IMR-90 (cell line): ENCODE measurements at regions not wholly inside any gene's neighbourhood (a gene's known extent, or its start where the extent isn't known, plus 50 kb on each side); places are given as distances from the start of the nearest gene placed in this dataset.

ENCODE experiments used
- ATAC-seq: fragments of 200-7000 bp; cut with Tn5 transposase; 2 replicates; pipeline ENCODE4 v1.9.1; 2020; ENCODE audit warnings: low read depth, mild to moderate bottlenecking, moderate library complexity
- BruUV-seq: library from RNA; stranded (reverse); fragments of 400-500 nt; replicated peaks from 2 replicates; lab custom pipeline; 2021; lab: Mats Ljungman, UMichigan
- CTCF ChIA-PET: fragments of 300-600 bp; formaldehyde crosslinking; extraction: SDS; loops from one replicate; lab custom pipeline; 2021; ENCODE audit warnings: antibody characterized with exemption; lab: Yijun Ruan, JAX
- POLR2A ChIA-PET: fragments of 300-600 bp; sonication (Branson Sonifier 250); formaldehyde crosslinking; loops from one replicate; lab custom pipeline; 2022; ENCODE audit warnings: antibody characterized with exemption; ENCODE audit not compliant: unreplicated experiment; lab: Charles Lee
- DNase-seq: peaks from one replicate; pipeline ENCODE4 v3.0.0; 2013
- H2AFZ ChIP-seq: replicated peaks from 2 replicates; pipeline ENCODE3; 2013; ENCODE audit warnings: low read length, mild to moderate bottlenecking; ENCODE audit not compliant: poor library complexity
- H2AK5ac ChIP-seq: 2 replicates; pipeline ENCODE4 v1.6.1; 2013; ENCODE audit warnings: low read depth, low read length, inconsistent platforms
- H2AK9ac ChIP-seq: replicated peaks from 2 replicates; pipeline ENCODE3; 2013; ENCODE audit warnings: mild to moderate bottlenecking, low read depth, low read length, moderate library complexity; ENCODE audit not compliant: poor library complexity
- H2BK120ac ChIP-seq: 2 replicates; pipeline ENCODE4 v1.6.1; 2013; ENCODE audit warnings: low read depth, low read length, inconsistent platforms
- H2BK15ac ChIP-seq: 3 replicates; pipeline ENCODE4 v1.6.1; 2013; ENCODE audit warnings: low read depth, low read length, inconsistent platforms
- H2BK20ac ChIP-seq: 2 replicates; pipeline ENCODE4 v1.6.1; 2013; ENCODE audit warnings: low read depth, mild to moderate bottlenecking, inconsistent platforms, low read length, moderate library complexity
- H2BK5ac ChIP-seq: 2 replicates; pipeline ENCODE4 v1.6.1; 2013; ENCODE audit warnings: mild to moderate bottlenecking, low read depth, low read length, inconsistent platforms; ENCODE audit not compliant: poor library complexity, severe bottlenecking
- H3K14ac ChIP-seq: replicated peaks from 2 replicates; pipeline ENCODE4 v1.6.1; 2013; ENCODE audit warnings: low read depth, low read length, inconsistent platforms
- H3K18ac ChIP-seq: 2 replicates; pipeline ENCODE4 v1.6.1; 2013; ENCODE audit warnings: low read depth, low read length, control low read depth
- H3K23ac ChIP-seq: 2 replicates; pipeline ENCODE4 v1.6.1; 2013; ENCODE audit warnings: low read depth, low read length, inconsistent platforms
- H3K27ac ChIP-seq: 2 replicates; pipeline ENCODE4 v1.5.1; 2013; ENCODE audit warnings: mild to moderate bottlenecking, control low read depth, low read length; ENCODE audit not compliant: insufficient read depth
- H3K27me3 ChIP-seq: 2 replicates; pipeline ENCODE4 v1.6.1; 2013; ENCODE audit warnings: low read length; ENCODE audit not compliant: control insufficient read depth, insufficient read depth
- H3K36me3 ChIP-seq: 2 replicates; pipeline ENCODE4 v1.6.1; 2013; ENCODE audit warnings: low read length, mixed read lengths; ENCODE audit not compliant: control insufficient read depth, insufficient read depth
- H3K4ac ChIP-seq: 2 replicates; pipeline ENCODE4 v1.6.1; 2013; ENCODE audit warnings: low read depth, low read length, inconsistent platforms
- H3K4me1 ChIP-seq: 2 replicates; pipeline ENCODE4 v1.6.1; 2013; ENCODE audit warnings: low read length, mixed read lengths; ENCODE audit not compliant: control insufficient read depth, insufficient read depth
- H3K4me2 ChIP-seq: 2 replicates; pipeline ENCODE4 v1.6.1; 2013; ENCODE audit warnings: low read depth, mild to moderate bottlenecking, control low read depth, low read length, moderate library complexity
- H3K4me3 ChIP-seq: 2 replicates; pipeline ENCODE4 v1.5.1; 2013; ENCODE audit warnings: low read depth, mild to moderate bottlenecking, control low read depth, low read length, moderate library complexity; ENCODE audit not compliant: insufficient read depth
- H3K56ac ChIP-seq: 2 replicates; pipeline ENCODE4 v1.6.1; 2013; ENCODE audit warnings: low read length, inconsistent platforms; ENCODE audit not compliant: insufficient read depth; ENCODE audit errors: extremely low read depth
- H3K79me1 ChIP-seq, 2 experiments: 2 replicates each; pipeline ENCODE4 v1.6.1; 2013; ENCODE audit warnings: low read length in 2 of 2, inconsistent platforms in 1 of 2, low read depth in 1 of 2
- H3K9ac ChIP-seq: 2 replicates; pipeline ENCODE4 v1.6.1; 2013; ENCODE audit warnings: low read depth, low read length, control low read depth
- H3K9me1 ChIP-seq: 2 replicates; pipeline ENCODE4 v1.6.1; 2013; ENCODE audit warnings: low read length, inconsistent platforms; ENCODE audit not compliant: insufficient read depth
- H3K9me3 ChIP-seq: 2 replicates; pipeline ENCODE4 v1.6.1; 2013; ENCODE audit warnings: low read length; ENCODE audit not compliant: control insufficient read depth, insufficient read depth
- H4K20me1 ChIP-seq: 2 replicates; pipeline ENCODE4 v1.6.1; 2013; ENCODE audit warnings: low read length, inconsistent platforms; ENCODE audit not compliant: insufficient read depth
- H4K5ac ChIP-seq: 2 replicates; pipeline ENCODE4 v1.6.1; 2013; ENCODE audit warnings: mild to moderate bottlenecking, low read depth, low read length, control low read depth
- H4K8ac ChIP-seq, 2 experiments: 2 replicates each; pipeline ENCODE4 v1.6.1; 2013; ENCODE audit warnings: low read depth in 2 of 2, low read length in 2 of 2, control low read depth in 1 of 2, inconsistent platforms in 1 of 2
- H4K91ac ChIP-seq: 2 replicates; pipeline ENCODE4 v1.6.1; 2013; ENCODE audit warnings: low read depth, low read length, inconsistent platforms; ENCODE audit not compliant: insufficient read depth
- CHD1 ChIP-seq: IDR thresholded peaks from 2 replicates; pipeline ENCODE4 v1.6.1; 2012; ENCODE audit warnings: low read depth, low read length, improper control_type of control experiment
- MAFK ChIP-seq: IDR thresholded peaks from 2 replicates; pipeline ENCODE4 v1.6.1; 2012; ENCODE audit warnings: low read depth, low read length, improper control_type of control experiment
- NFE2L2 ChIP-seq: fragments of 150-350 bp; IDR thresholded peaks from 2 replicates; pipeline ENCODE4 v1.6.1; 2016; ENCODE audit warnings: low read depth, mild to moderate bottlenecking, low read length
- RAD21 ChIP-seq: IDR thresholded peaks from 2 replicates; pipeline ENCODE4 v1.6.1; 2012; ENCODE audit warnings: low read length, improper control_type of control experiment
- dilution Hi-C: fragments of 300-500 bp; cut with HindIII; formaldehyde crosslinking; loops from one replicate; pipeline ENCODE4 v1.14.3; 2018; ENCODE audit warnings: low sequenced_read_pairs; ENCODE audit not compliant: unreplicated experiment
- in situ Hi-C: fragments of 300-500 bp; cut with MboI; formaldehyde crosslinking; loops from 3 replicates; pipeline ENCODE4 v1.14.3; 2019; ENCODE audit warnings: low sequenced_read_pairs, inconsistent platforms, mixed read lengths
- intact Hi-C: fragments of 100-400 bp; cut with micrococcal nuclease; formaldehyde crosslinking; loops from 2 replicates; pipeline ENCODE4 v1.10.0; 2022

- H3K9me3 ChIP-seq, result no peaks in the 10 kb centered on the region
- H3K79me1 ChIP-seq, result no peaks in the 10 kb centered on the region
- ChIA-PET POLR2A (no interaction called here), CTCF (no interaction called here)
- H3K27me3 ChIP-seq, result no peaks in the 10 kb centered on the region
- H2BK20ac ChIP-seq, result peak overlapping the region; percentile 79
- ATAC-seq, result peak; percentile 69
- peaks cover 3% of the 10 kb centered on the region; the same call in 1 of the 2 replicates for H3K4me1 ChIP-seq
- no peak overlapping the region for H2AK5ac ChIP-seq
- no TSS peak for BruUV-seq
- intact Hi-C loops, result loop anchor here (5.0 kb wide), 1 partner anchor 1476 kb away; no protein-coding TSS in a partner anchor
- peak overlapping the region; percentile 70; the same call in 1 of the 3 replicates for H2BK15ac ChIP-seq
- H4K8ac ChIP-seq, result peak overlapping the region in 1 of 2 experiments; percentile 66; a peak in 2 of 4 replicates
- in situ Hi-C loops, result no loop called here
- peak overlapping the region; percentile 24; the same call in 1 of the 2 replicates for H4K91ac ChIP-seq
- peak overlapping the region; percentile 59 for H2BK120ac ChIP-seq
- H3K56ac ChIP-seq, result no peak overlapping the region
- no peak for TF ChIP-seq CHD1
- TF ChIP-seq NFE2L2, result peak; percentile 71; the same call in 1 of the 2 replicates
- no peak for TF ChIP-seq RAD21
- peak; percentile 83 for TF ChIP-seq MAFK
- H3K9ac ChIP-seq, result no peak overlapping the region
- H4K20me1 ChIP-seq, result no peaks in the 10 kb centered on the region
- no peak overlapping the region; the same call in 1 of the 2 replicates for H3K14ac ChIP-seq
- dilution Hi-C loops, result no loop called here
- H2AFZ ChIP-seq, result no peak overlapping the region
- H3K4me3 ChIP-seq, result no peak overlapping the region
- H3K4me2 ChIP-seq, result no peak overlapping the region
- H4K5ac ChIP-seq, result no peak overlapping the region
- H3K27ac ChIP-seq, result no peak overlapping the region
- peak overlapping the region; percentile 24; the same call in 1 of the 2 replicates for H3K4ac ChIP-seq
- peak; percentile 54 for DNase-seq
- no peak overlapping the region for H2AK9ac ChIP-seq
- H3K18ac ChIP-seq, result peak overlapping the region; percentile 2; the same call in 1 of the 2 replicates
- H3K9me1 ChIP-seq, result peaks cover 7% of the 10 kb centered on the region
- peak overlapping the region; percentile 67; the same call in 1 of the 2 replicates for H3K23ac ChIP-seq
- H2BK5ac ChIP-seq, result no peak overlapping the region
- no peaks in the 10 kb centered on the region for H3K36me3 ChIP-seq
Observed at GRCh38 chr18:41323044-41323443, 632.0 kb upstream of the PIK3C3 start.
